ENCODE measurements at regions not wholly inside any gene's neighbourhood (a gene's known extent, or its start where the extent isn't known, plus 50 kb on each side); places are given as distances from the start of the nearest gene placed in this dataset.

DNA sequence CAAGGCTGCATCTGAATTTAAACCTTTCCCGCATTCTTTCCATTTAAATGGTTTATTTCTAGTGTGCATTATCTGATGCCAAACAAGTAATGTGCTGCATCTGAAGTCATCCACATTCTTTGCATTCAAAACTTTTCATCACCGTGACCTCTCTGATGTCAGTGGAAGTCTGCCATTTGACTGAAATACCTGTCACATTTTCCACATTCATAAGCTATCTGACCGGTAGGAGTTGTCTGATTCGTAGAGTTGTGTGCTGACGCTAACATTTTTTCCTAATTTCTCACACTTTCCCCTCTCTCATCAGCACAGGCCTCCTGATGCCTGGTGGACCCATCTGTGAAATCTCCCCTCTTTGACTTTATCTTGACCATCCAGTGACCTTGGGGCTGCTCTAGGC lies 79.9 kb upstream of the BARX2 start:
- no peak for TF ChIP-seq L3MBTL2 (conservative IDR thresholded peaks at IDR 0.05)
- no peak for TF ChIP-seq SP1 (IDR thresholded peaks at IDR 0.05)
- TF ChIP-seq TARDBP (IDR thresholded peaks at IDR 0.05): no peak
